ENCODE measurements at regions not wholly inside any gene's neighbourhood (a gene's known extent, or its start where the extent isn't known, plus 50 kb on each side); places are given as distances from the start of the nearest gene placed in this dataset.

GRCh38 chr5:142248853-142249462, 75.9 kb downstream of the SPRY4 start:
- DNase-seq: no peak
- no peak overlapping the region for H3K4me3 Mint-ChIP-seq
- ChIA-PET CTCF (no interaction called here), POLR2A (no interaction called here)
- no peaks in the 10 kb centered on the region for H3K36me3 Mint-ChIP-seq (ENCODE audit: low read depth)
- peaks cover 2% of the 10 kb centered on the region for H3K27me3 Mint-ChIP-seq
- H3K27ac Mint-ChIP-seq: no peak overlapping the region
- TF ChIP-seq, protein P1, sequence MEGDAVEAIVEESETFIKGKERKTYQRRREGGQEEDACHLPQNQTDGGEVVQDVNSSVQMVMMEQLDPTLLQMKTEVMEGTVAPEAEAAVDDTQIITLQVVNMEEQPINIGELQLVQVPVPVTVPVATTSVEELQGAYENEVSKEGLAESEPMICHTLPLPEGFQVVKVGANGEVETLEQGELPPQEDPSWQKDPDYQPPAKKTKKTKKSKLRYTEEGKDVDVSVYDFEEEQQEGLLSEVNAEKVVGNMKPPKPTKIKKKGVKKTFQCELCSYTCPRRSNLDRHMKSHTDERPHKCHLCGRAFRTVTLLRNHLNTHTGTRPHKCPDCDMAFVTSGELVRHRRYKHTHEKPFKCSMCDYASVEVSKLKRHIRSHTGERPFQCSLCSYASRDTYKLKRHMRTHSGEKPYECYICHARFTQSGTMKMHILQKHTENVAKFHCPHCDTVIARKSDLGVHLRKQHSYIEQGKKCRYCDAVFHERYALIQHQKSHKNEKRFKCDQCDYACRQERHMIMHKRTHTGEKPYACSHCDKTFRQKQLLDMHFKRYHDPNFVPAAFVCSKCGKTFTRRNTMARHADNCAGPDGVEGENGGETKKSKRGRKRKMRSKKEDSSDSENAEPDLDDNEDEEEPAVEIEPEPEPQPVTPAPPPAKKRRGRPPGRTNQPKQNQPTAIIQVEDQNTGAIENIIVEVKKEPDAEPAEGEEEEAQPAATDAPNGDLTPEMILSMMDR (IDR thresholded peaks at IDR 0.05): no peak
- H3K4me1 Mint-ChIP-seq (ENCODE audit: low read depth): no peaks in the 10 kb centered on the region
- no peaks in the 10 kb centered on the region for H3K9me3 Mint-ChIP-seq
- intact Hi-C loops (cut with micrococcal nuclease): no loop called here
- ATAC-seq: no peak

DNA sequence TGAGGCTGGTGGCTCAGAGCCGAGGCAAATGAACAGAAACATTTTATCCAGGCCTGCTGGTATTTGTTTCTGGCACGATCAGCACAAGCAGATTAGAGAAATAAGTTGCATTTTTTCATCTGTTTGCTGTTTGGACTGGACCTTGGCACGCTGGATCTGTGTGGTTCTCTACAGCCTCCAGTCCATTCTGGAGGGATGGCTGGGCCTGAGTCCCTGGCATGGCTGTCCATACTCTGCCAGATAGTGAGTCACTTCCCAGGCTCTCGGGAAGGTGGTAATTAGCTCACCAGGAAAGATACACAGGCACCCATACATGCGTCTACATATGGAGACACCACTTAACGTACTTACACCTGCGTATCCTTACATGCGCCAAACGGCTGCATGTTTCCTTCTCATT, 78.6 kb downstream of the SPRY4 start:
- Mint-ChIP-seq H3K4me1 (ENCODE audit: low read depth) (no peaks in the 10 kb centered on the region), H3K36me3 (ENCODE audit: low read depth) (no peaks in the 10 kb centered on the region), H3K27ac (no peak overlapping the region), H3K4me3 (no peak overlapping the region), H3K27me3 (peaks cover 2% of the 10 kb centered on the region), H3K9me3 (no peaks in the 10 kb centered on the region)
- intact Hi-C loops (cut with micrococcal nuclease): no loop called here
- ATAC-seq: no peak
- DNase-seq: no peak
- TF ChIP-seq, protein P1 (IDR thresholded peaks at IDR 0.05): no peak
- CTCF ChIA-PET: no interaction called here
- POLR2A ChIA-PET: interaction anchor here (0.6 kb wide), 1 partner anchor 175 kb away, joined by 3 read pairs; no protein-coding TSS in a partner anchor

GRCh38 chr5:142245786-142246185, 79.0 kb downstream of the SPRY4 start:
- Mint-ChIP-seq H3K9me3 (no peaks in the 10 kb centered on the region), H3K27me3 (peaks cover 2% of the 10 kb centered on the region), H3K4me3 (no peak overlapping the region), H3K4me1 (ENCODE audit: low read depth) (no peaks in the 10 kb centered on the region), H3K27ac (no peak overlapping the region), H3K36me3 (ENCODE audit: low read depth) (no peaks in the 10 kb centered on the region)
- CTCF ChIA-PET: no interaction called here
- DNase-seq: no peak
- no peak for ATAC-seq
- TF ChIP-seq, protein P1 (IDR thresholded peaks at IDR 0.05): no peak
- POLR2A ChIA-PET: no interaction called here
- intact Hi-C loops (cut with micrococcal nuclease): no loop called here

DNA sequence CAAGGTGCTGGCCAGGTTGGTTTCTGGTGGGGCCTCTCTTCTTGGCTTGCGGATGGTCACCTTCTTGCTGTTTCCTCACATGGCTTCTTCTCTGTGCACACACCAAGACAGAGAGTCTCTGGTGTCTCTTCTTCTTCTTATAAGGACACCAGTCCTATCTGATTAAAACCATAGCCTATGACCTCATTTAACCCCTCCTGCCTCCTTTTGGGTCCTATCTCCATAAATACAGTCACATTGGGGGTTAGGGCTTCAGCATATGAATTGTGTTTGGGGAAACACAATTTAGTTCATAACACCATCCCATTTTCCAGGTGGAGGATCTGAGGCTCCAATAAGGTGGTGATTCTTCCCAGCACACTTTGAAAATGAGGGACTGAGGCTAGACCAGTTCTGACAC, 80.4 kb downstream of the SPRY4 start:
- H3K4me3 Mint-ChIP-seq: no peak overlapping the region
- peaks cover 2% of the 10 kb centered on the region for H3K27me3 Mint-ChIP-seq
- ATAC-seq (no peak), DNase-seq (no peak)
- H3K9me3 Mint-ChIP-seq: no peaks in the 10 kb centered on the region
- ChIA-PET POLR2A (no interaction called here), CTCF (no interaction called here)
- intact Hi-C loops (cut with micrococcal nuclease): no loop called here
- H3K4me1 Mint-ChIP-seq (ENCODE audit: low read depth): no peaks in the 10 kb centered on the region
- TF ChIP-seq, protein P1 (IDR thresholded peaks at IDR 0.05): no peak
- H3K27ac Mint-ChIP-seq: no peak overlapping the region
- no peaks in the 10 kb centered on the region for H3K36me3 Mint-ChIP-seq (ENCODE audit: low read depth)

DNA sequence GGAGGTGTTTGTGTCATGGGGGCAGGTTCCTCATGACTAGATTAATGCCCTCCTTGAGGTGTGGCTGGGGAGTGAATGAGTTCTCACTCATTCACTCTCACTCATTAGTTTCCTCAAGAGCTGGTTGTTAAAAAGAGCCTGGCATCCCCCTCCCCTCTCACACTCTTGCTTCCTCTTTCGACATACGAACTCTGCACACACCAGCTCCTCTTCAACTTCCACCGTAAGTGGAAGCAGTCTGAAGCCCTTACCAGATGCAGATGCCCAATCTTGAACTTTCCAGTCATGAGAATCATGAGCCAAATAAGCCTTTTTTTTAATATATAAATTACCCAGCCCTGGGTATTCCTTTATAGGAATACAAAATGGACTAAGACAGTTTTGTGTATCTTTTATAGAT, 82.5 kb downstream of the SPRY4 start:
- ATAC-seq: no peak
- CTCF ChIA-PET: no interaction called here
- TF ChIP-seq, protein P1 (IDR thresholded peaks at IDR 0.05): no peak
- Mint-ChIP-seq H3K27me3 (peaks cover 2% of the 10 kb centered on the region), H3K4me3 (no peak overlapping the region), H3K9me3 (no peaks in the 10 kb centered on the region), H3K4me1 (ENCODE audit: low read depth) (no peaks in the 10 kb centered on the region), H3K27ac (no peak overlapping the region), H3K36me3 (ENCODE audit: low read depth) (no peaks in the 10 kb centered on the region)
- POLR2A ChIA-PET: no interaction called here
- intact Hi-C loops (cut with micrococcal nuclease): no loop called here
- no peak for DNase-seq
